Keratinocyte (primary cell): ENCODE measurements at regions not wholly inside any gene's neighbourhood (a gene's known extent, or its start where the extent isn't known, plus 50 kb on each side); places are given as distances from the start of the nearest gene placed in this dataset.

Experiments used
- DNase-seq: peaks from one replicate; pipeline ENCODE4 v3.0.0-alpha.2; 2011; ENCODE audit warnings: low read depth, missing footprints, low spot score
- FAIRE-seq: peaks from 2 replicates; lab custom pipeline; 2011; peaks lifted over from hg19 to GRCh38; lab: Jason Lieb, UNC
- H2AFZ ChIP-seq: 2 replicates; pipeline ENCODE4 v1.6.0; 2012; ENCODE audit warnings: low read length, control low read depth, inconsistent platforms; ENCODE audit not compliant: control insufficient read depth
- H3K27ac ChIP-seq: 2 replicates; pipeline ENCODE4 v1.5.1; 2011; ENCODE audit warnings: low read length; ENCODE audit not compliant: control insufficient read depth, insufficient read depth
- H3K27me3 ChIP-seq: 3 replicates; pipeline ENCODE4 v1.6.0; 2011; ENCODE audit warnings: low read length; ENCODE audit not compliant: control insufficient read depth, insufficient read depth; ENCODE audit errors: extremely low read depth
- H3K36me3 ChIP-seq, 2 experiments: 2 replicates in 1 of 2; 3 replicates in 1 of 2; pipeline ENCODE4 v1.5.1; 2011; ENCODE audit warnings: low read length in 2 of 2, mild to moderate bottlenecking in 1 of 2; ENCODE audit not compliant: control insufficient read depth in 2 of 2, insufficient read depth in 2 of 2; ENCODE audit errors: extremely low read depth in 1 of 2
- H3K4me1 ChIP-seq: 3 replicates; pipeline ENCODE4 v1.5.1; 2011; ENCODE audit warnings: low read length; ENCODE audit not compliant: control insufficient read depth, insufficient read depth; ENCODE audit errors: extremely low read depth
- H3K4me2 ChIP-seq: 3 replicates; pipeline ENCODE4 v1.6.0; 2011; ENCODE audit warnings: low read depth, low read length; ENCODE audit not compliant: control insufficient read depth, insufficient read depth; ENCODE audit errors: extremely low read depth
- H3K4me3 ChIP-seq, 3 experiments: fragments of 200-600 bp in 1 of 3; sonication (generic) in 1 of 3; 2 replicates in 2 of 3; 3 replicates in 1 of 3; pipeline ENCODE4 v1.5.1; 2011 to 2016; ENCODE audit warnings: low read length in 3 of 3, mild to moderate bottlenecking in 3 of 3, control low read depth in 2 of 3, inconsistent platforms in 1 of 3, low read depth in 1 of 3, mixed read lengths in 1 of 3, mixed run types in 1 of 3, moderate library complexity in 1 of 3; ENCODE audit not compliant: control insufficient read depth in 2 of 3, insufficient read depth in 2 of 3; ENCODE audit errors: extremely low read depth in 1 of 3
- H3K79me2 ChIP-seq: 2 replicates; pipeline ENCODE4 v1.6.0; 2012; ENCODE audit warnings: low read length; ENCODE audit not compliant: control insufficient read depth, insufficient read depth
- H3K9ac ChIP-seq: 3 replicates; pipeline ENCODE4 v1.6.0; 2011; ENCODE audit warnings: low read length; ENCODE audit not compliant: control insufficient read depth, insufficient read depth; ENCODE audit errors: extremely low read depth
- H3K9me1 ChIP-seq: 3 replicates; pipeline ENCODE4 v1.6.0; 2011; ENCODE audit warnings: low read length; ENCODE audit not compliant: control insufficient read depth, insufficient read depth; ENCODE audit errors: extremely low read depth
- H3K9me3 ChIP-seq: 2 replicates; pipeline ENCODE4 v1.5.1; 2012; ENCODE audit warnings: low read depth, low read length; ENCODE audit not compliant: control insufficient read depth
- H4K20me1 ChIP-seq: 3 replicates; pipeline ENCODE4 v1.6.0; 2011; ENCODE audit warnings: low read length; ENCODE audit not compliant: control insufficient read depth, insufficient read depth; ENCODE audit errors: extremely low read depth
- CTCF ChIP-seq, 3 experiments: IDR thresholded peaks in 1 of 3; conservative IDR thresholded peaks in 1 of 3; optimal IDR thresholded peaks in 1 of 3; 2 replicates in 2 of 3; 3 replicates in 1 of 3; pipeline versions ENCODE3 to v1.5.1; 2011; ENCODE audit warnings: low read length in 3 of 3, mild to moderate bottlenecking in 3 of 3, moderate library complexity in 2 of 3, control low read depth in 1 of 3, inconsistent platforms in 1 of 3; ENCODE audit not compliant: insufficient read depth in 2 of 3; ENCODE audit errors: extremely low read depth in 1 of 3
- EZH2 ChIP-seq: IDR thresholded peaks from one replicate; pipeline ENCODE4 v1.6.1; 2012; ENCODE audit warnings: inconsistent platforms, mild to moderate bottlenecking, low read length, moderate library complexity
- dilution Hi-C: fragments of 300-500 bp; cut with MboI; formaldehyde crosslinking; loops from one replicate; pipeline ENCODE4 v1.7.0; 2020; ENCODE audit warnings: low sequenced_read_pairs; ENCODE audit not compliant: extremely low pct_ligation_motif_present

DNA sequence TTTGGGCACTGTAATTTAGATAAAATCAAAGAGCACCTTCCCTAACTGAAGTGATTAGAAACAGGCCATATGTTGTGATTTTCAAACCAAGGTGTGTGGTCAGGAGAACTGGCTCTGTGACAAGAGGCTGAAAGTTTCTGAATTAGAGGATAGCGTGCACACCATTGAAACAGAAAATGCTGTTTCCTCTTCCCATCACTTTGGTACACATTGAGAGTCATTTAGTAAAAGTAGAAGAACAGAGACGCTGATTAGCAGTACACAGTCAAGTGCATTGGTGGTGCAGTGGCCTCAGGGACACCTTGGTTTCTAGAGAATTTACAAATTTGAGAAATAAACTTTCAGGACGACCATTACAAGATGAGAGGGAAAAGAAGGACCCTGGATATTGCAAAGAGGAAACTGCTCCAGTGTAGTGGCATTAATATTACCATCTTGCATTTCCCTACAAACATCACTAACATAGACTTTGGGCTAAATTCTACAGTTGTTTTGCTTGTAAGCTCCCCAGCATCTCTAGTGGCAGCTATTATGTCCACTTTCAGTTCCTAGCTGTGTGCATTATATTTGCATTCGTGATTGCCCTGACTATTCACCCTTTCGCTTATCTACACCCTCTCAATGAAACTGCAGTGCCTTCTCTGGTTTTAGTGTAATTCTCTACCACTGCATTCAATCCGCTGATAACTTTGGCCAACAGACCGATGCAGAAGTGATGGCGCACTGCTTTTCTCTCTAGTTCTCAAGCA, 728.1 kb upstream of the GRM7 start:
- TF ChIP-seq CTCF (optimal IDR thresholded peaks at IDR 0.05 in 1 of 3, IDR thresholded peaks at IDR 0.05 in 1 of 3, conservative IDR thresholded peaks at IDR 0.05 in 1 of 3; ENCODE audit: extremely low read depth in 1 of 3, insufficient read depth in 2 of 3, low read length in 3 of 3) (no peak), EZH2 (no peak)
- Histone ChIP-seq H3K79me2 (no peaks in the 10 kb centered on the region), H3K27me3 (no peaks in the 10 kb centered on the region), H3K4me3 (no peak overlapping the region), H3K4me1 (no peaks in the 10 kb centered on the region), H3K27ac (no peak overlapping the region), H3K4me2 (no peak overlapping the region), H3K36me3 (no peaks in the 10 kb centered on the region), H4K20me1 (no peaks in the 10 kb centered on the region), H2AFZ (no peak overlapping the region), H3K9ac (no peak overlapping the region), H3K9me1 (no peaks in the 10 kb centered on the region), H3K9me3 (no peaks in the 10 kb centered on the region)
- FAIRE-seq (no peak), DNase-seq (no peak)
- dilution Hi-C loops, result no loop called here

DNA sequence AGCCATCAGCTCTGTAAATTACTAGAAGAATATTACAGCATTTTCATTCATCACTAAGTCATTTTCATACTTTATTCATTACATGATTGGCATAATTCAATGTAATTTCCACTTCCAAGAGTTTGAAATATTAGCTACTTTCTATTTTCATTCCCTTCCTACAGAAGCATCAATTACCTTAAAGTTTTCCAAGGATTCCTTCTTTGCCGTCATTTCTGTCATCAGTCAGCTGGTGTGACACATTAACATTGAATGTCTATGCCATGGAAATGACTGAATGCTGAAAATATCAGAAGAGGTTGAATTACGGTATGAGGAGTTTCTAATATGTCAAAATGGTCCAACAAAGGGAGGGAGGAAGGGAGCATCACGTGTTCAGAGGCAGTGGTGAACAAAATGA, 718.2 kb upstream of the GRM7 start:
- H3K79me2 ChIP-seq, result no peaks in the 10 kb centered on the region
- DNase-seq, result no peak
- no peak for TF ChIP-seq EZH2
- TF ChIP-seq CTCF (optimal IDR thresholded peaks at IDR 0.05 in 1 of 3, IDR thresholded peaks at IDR 0.05 in 1 of 3, conservative IDR thresholded peaks at IDR 0.05 in 1 of 3; ENCODE audit: extremely low read depth in 1 of 3, insufficient read depth in 2 of 3, low read length in 3 of 3), result no peak
- no peak overlapping the region for H3K27ac ChIP-seq
- no peak overlapping the region for H3K9ac ChIP-seq
- H3K36me3 ChIP-seq, result no peaks in the 10 kb centered on the region
- no peaks in the 10 kb centered on the region for H3K4me1 ChIP-seq
- no peak overlapping the region for H3K4me3 ChIP-seq
- H3K9me3 ChIP-seq, result no peaks in the 10 kb centered on the region
- dilution Hi-C loops, result no loop called here
- no peak for FAIRE-seq
- no peaks in the 10 kb centered on the region for H4K20me1 ChIP-seq
- no peaks in the 10 kb centered on the region for H3K27me3 ChIP-seq
- no peak overlapping the region for H3K4me2 ChIP-seq
- H2AFZ ChIP-seq, result no peak overlapping the region
- H3K9me1 ChIP-seq, result no peaks in the 10 kb centered on the region
